GM19193 (cell line): ENCODE measurements at regions not wholly inside any gene's neighbourhood (a gene's known extent, or its start where the extent isn't known, plus 50 kb on each side); places are given as distances from the start of the nearest gene placed in this dataset.

Experiments
- POLR2A ChIP-seq: IDR thresholded peaks from 4 replicates; pipeline ENCODE4 v1.6.1; 2011; ENCODE audit not compliant: insufficient read depth, insufficient read length; ENCODE audit errors: extremely low read depth

- no peak for TF ChIP-seq POLR2A
These were observed 114.9 kb downstream of the BUB3 start for GRCh38 chr10:123269017-123269552.

- TF ChIP-seq POLR2A: no peak
These were observed 115.5 kb downstream of the BUB3 start for GRCh38 chr10:123269675-123270074.

- TF ChIP-seq POLR2A: no peak
These were observed 116.0 kb downstream of the BUB3 start for GRCh38 chr10:123270221-123270620.

GRCh38 chr10:123270806-123271205 is 116.6 kb downstream of the BUB3 start:
- TF ChIP-seq POLR2A: no peak

- no peak for TF ChIP-seq POLR2A
These were observed 118.0 kb downstream of the BUB3 start for GRCh38 chr10:123272171-123272570.

- no peak for TF ChIP-seq POLR2A
These were observed 120.3 kb downstream of the BUB3 start for GRCh38 chr10:123274306-123275135.

GRCh38 chr10:123275136-123275564 is 120.9 kb downstream of the BUB3 start:
- TF ChIP-seq POLR2A: no peak

GRCh38 chr10:123278445-123278844 is 124.2 kb downstream of the BUB3 start:
- TF ChIP-seq POLR2A: no peak

GRCh38 chr10:123284022-123284421 is 129.8 kb downstream of the BUB3 start:
- no peak for TF ChIP-seq POLR2A

- no peak for TF ChIP-seq POLR2A
These were observed 133.5 kb downstream of the BUB3 start for GRCh38 chr10:123287594-123288247.

GRCh38 chr10:123289432-123289831 is 135.2 kb downstream of the BUB3 start:
- no peak for TF ChIP-seq POLR2A

GRCh38 chr10:123294109-123294508 is 139.9 kb downstream of the BUB3 start:
- no peak for TF ChIP-seq POLR2A

GRCh38 chr10:123294886-123295285 is 140.7 kb downstream of the BUB3 start:
- no peak for TF ChIP-seq POLR2A

GRCh38 chr10:123295644-123296043 is 141.4 kb downstream of the BUB3 start:
- no peak for TF ChIP-seq POLR2A

- TF ChIP-seq POLR2A: no peak
These were observed 143.0 kb downstream of the BUB3 start for GRCh38 chr10:123297175-123297574.

GRCh38 chr10:123298583-123298982 is 144.4 kb downstream of the BUB3 start:
- no peak for TF ChIP-seq POLR2A

- TF ChIP-seq POLR2A: no peak
These were observed 145.4 kb downstream of the BUB3 start for GRCh38 chr10:123299598-123299997.
